Mesenchymal stem cell (in vitro differentiated cells and primary cell): ENCODE measurements at regions not wholly inside any gene's neighbourhood (a gene's known extent, or its start where the extent isn't known, plus 50 kb on each side); places are given as distances from the start of the nearest gene placed in this dataset.

ENCODE experiments used
- DNase-seq: peaks from one replicate; pipeline ENCODE4 v3.0.0-alpha.2; 2013
- H2AFZ ChIP-seq: one replicate; pipeline ENCODE4 v1.6.1; 2013; ENCODE audit warnings: low read depth, mild to moderate bottlenecking, control low read depth, inconsistent platforms, low read length, moderate library complexity
- H2AK5ac ChIP-seq: 2 replicates; pipeline ENCODE4 v1.6.1; 2013; ENCODE audit warnings: low read length, moderate library complexity, mild to moderate bottlenecking, inconsistent platforms; ENCODE audit not compliant: severe bottlenecking
- H2BK120ac ChIP-seq: one replicate; pipeline ENCODE4 v1.6.1; 2013; ENCODE audit warnings: low read depth, mild to moderate bottlenecking, inconsistent platforms, low read length, moderate library complexity
- H2BK12ac ChIP-seq, 2 experiments: one replicate each; pipeline ENCODE4 v1.6.1; 2013; ENCODE audit warnings: inconsistent platforms in 2 of 2, low read length in 2 of 2, mild to moderate bottlenecking in 2 of 2, moderate library complexity in 2 of 2, control low read depth in 1 of 2
- H2BK15ac ChIP-seq: one replicate; pipeline ENCODE4 v1.6.1; 2013; ENCODE audit warnings: mild to moderate bottlenecking, low read depth, inconsistent platforms; ENCODE audit not compliant: poor library complexity, severe bottlenecking
- H2BK5ac ChIP-seq: 2 replicates; pipeline ENCODE4 v1.6.1; 2013; ENCODE audit warnings: low read depth, mild to moderate bottlenecking, low read length, control low read depth, inconsistent platforms; ENCODE audit not compliant: poor library complexity, severe bottlenecking
- H3K14ac ChIP-seq, 2 experiments: one replicate each; pipeline ENCODE4 v1.6.1; 2013; ENCODE audit warnings: inconsistent platforms in 2 of 2, low read length in 2 of 2, control low read depth in 1 of 2, mild to moderate bottlenecking in 1 of 2, moderate library complexity in 1 of 2
- H3K18ac ChIP-seq, 2 experiments: one replicate each; pipeline ENCODE4 v1.6.1; 2013; ENCODE audit warnings: inconsistent platforms in 2 of 2, low read length in 2 of 2, control low read depth in 1 of 2, low read depth in 1 of 2, mild to moderate bottlenecking in 1 of 2
- H3K23ac ChIP-seq, 2 experiments: one replicate each; pipeline ENCODE4 v1.6.1; 2013; ENCODE audit warnings: inconsistent platforms in 2 of 2, low read length in 2 of 2, mild to moderate bottlenecking in 2 of 2, moderate library complexity in 2 of 2, control low read depth in 1 of 2
- H3K27ac ChIP-seq: 2 replicates; pipeline ENCODE4 v1.5.1; 2013; ENCODE audit warnings: mild to moderate bottlenecking, moderate library complexity, low read length, control low read depth, inconsistent platforms; ENCODE audit not compliant: poor library complexity, severe bottlenecking
- H3K27me3 ChIP-seq, 2 experiments: 2 replicates each; pipeline versions ENCODE4 v1.6.1 to v1.7.0; 2013; ENCODE audit warnings: low read length in 2 of 2, mild to moderate bottlenecking in 2 of 2, moderate library complexity in 2 of 2, control low read depth in 1 of 2, inconsistent platforms in 1 of 2; ENCODE audit not compliant: control insufficient read depth in 1 of 2, insufficient read depth in 1 of 2
- H3K36me3 ChIP-seq, 2 experiments: 2 replicates each; pipeline versions ENCODE4 v1.6.1 to v1.7.0; 2013; ENCODE audit warnings: low read length in 2 of 2, control low read depth in 1 of 2, inconsistent platforms in 1 of 2, low read depth in 1 of 2, mild to moderate bottlenecking in 1 of 2; ENCODE audit not compliant: insufficient read depth in 2 of 2, control insufficient read depth in 1 of 2
- H3K4ac ChIP-seq, 2 experiments: one replicate each; pipeline ENCODE4 v1.6.1; 2013; ENCODE audit warnings: inconsistent platforms in 2 of 2, low read length in 2 of 2, mild to moderate bottlenecking in 2 of 2, moderate library complexity in 2 of 2, control low read depth in 1 of 2, low read depth in 1 of 2
- H3K4me1 ChIP-seq: 2 replicates; pipeline ENCODE4 v1.6.1; 2013; ENCODE audit warnings: low read depth, low read length, control low read depth; ENCODE audit not compliant: control insufficient read depth, insufficient read depth
- H3K4me2 ChIP-seq: 2 replicates; pipeline ENCODE4 v1.6.1; 2013; ENCODE audit warnings: low read length, mild to moderate bottlenecking, inconsistent platforms; ENCODE audit not compliant: poor library complexity, severe bottlenecking
- H3K4me3 ChIP-seq, 2 experiments: 2 replicates each; pipeline versions ENCODE4 v1.5.1 to v1.7.0; 2013; ENCODE audit warnings: low read length in 2 of 2, mild to moderate bottlenecking in 2 of 2, control low read depth in 1 of 2, low read depth in 1 of 2; ENCODE audit not compliant: insufficient read depth in 1 of 2
- H3K79me1 ChIP-seq: replicated peaks from 2 replicates; pipeline ENCODE4 v1.6.1; 2013; ENCODE audit warnings: mild to moderate bottlenecking, control low read depth, low read length, inconsistent platforms; ENCODE audit not compliant: poor library complexity, severe bottlenecking
- H3K9ac ChIP-seq: 2 replicates; pipeline ENCODE4 v1.7.0; 2013; ENCODE audit warnings: mild to moderate bottlenecking, low read length, moderate library complexity
- H3K9me3 ChIP-seq: 2 replicates; pipeline ENCODE4 v1.7.0; 2013; ENCODE audit warnings: mild to moderate bottlenecking, low read length; ENCODE audit not compliant: control insufficient read depth
- H4K8ac ChIP-seq: one replicate; pipeline ENCODE4 v1.6.1; 2013; ENCODE audit warnings: inconsistent platforms, mild to moderate bottlenecking, low read length, moderate library complexity
- H4K91ac ChIP-seq: one replicate; pipeline ENCODE4 v1.6.1; 2013; ENCODE audit warnings: mild to moderate bottlenecking, low read length, inconsistent platforms
- WGBS: methylation state at CpG from one replicate; pipeline ENCODE4 v1.1.7; 2013; ENCODE audit warnings: mixed read lengths; 5-methylcytosine and 5-hydroxymethylcytosine counted together

DNA sequence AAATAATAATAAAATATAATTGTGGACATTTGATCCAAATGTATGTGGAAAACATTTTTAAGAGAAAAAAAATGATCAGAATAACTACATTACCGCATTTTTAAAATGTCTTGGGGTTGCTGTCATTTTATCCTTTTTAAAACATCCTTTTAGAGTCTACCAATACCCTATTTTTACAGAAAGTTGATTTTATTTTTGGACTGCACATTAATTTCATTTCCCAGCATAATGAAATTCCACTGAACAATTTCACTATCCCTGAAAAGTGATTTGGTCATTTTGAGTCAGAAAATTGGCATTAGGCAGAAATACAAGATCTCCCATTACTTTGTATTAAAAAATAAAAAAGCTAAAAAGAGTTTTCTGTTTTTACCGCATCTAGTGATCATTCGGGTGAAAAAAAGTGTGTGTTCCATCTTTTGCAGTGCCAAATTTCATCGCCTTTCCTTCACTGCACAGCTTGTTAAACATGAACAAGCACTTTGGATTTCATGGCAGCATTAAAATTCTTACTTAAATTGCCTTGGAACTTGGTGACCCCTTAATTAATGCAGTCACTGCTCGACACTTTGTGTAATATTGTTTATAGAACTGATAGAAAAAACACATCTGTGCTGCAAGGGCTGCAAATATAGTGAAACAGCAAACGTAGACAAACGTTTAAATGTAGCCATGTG, 611.7 kb downstream of the TSN start:
- Histone ChIP-seq H3K4me2 (no peak overlapping the region), H2BK12ac (no peak overlapping the region), H2BK15ac (no peak overlapping the region), H3K18ac (no peak overlapping the region), H3K79me1 (no peaks in the 10 kb centered on the region), H3K14ac (no peak overlapping the region), H2AFZ (no peak overlapping the region), H3K23ac (no peak overlapping the region), H4K91ac (no peak overlapping the region), H3K4ac (no peak overlapping the region), H2AK5ac (no peak overlapping the region), H3K4me3 (no peak overlapping the region), H3K4me1 (no peaks in the 10 kb centered on the region), H3K9ac (no peak overlapping the region), H2BK120ac (no peak overlapping the region), H2BK5ac (no peak overlapping the region), H3K9me3 (peaks cover 3% of the 10 kb centered on the region), H3K27ac (no peak overlapping the region), H4K8ac (no peak overlapping the region), H3K27me3 (no peaks in the 10 kb centered on the region), H3K36me3 (no peaks in the 10 kb centered on the region)
- WGBS: 75% methylated on average over 3 of the region's 7 CpGs
- no peak for DNase-seq

- Histone ChIP-seq H3K4ac (no peak overlapping the region), H2BK5ac (no peak overlapping the region), H2BK15ac (no peak overlapping the region), H2AFZ (no peak overlapping the region), H3K23ac (no peak overlapping the region), H3K14ac (no peak overlapping the region), H3K36me3 (no peaks in the 10 kb centered on the region), H3K9ac (no peak overlapping the region), H3K27ac (no peak overlapping the region), H3K18ac (no peak overlapping the region), H2BK120ac (no peak overlapping the region), H4K8ac (no peak overlapping the region), H2BK12ac (no peak overlapping the region), H4K91ac (no peak overlapping the region), H3K9me3 (peaks cover 3% of the 10 kb centered on the region), H3K4me2 (no peak overlapping the region), H2AK5ac (no peak overlapping the region), H3K4me1 (no peaks in the 10 kb centered on the region), H3K79me1 (no peaks in the 10 kb centered on the region), H3K27me3 (no peaks in the 10 kb centered on the region), H3K4me3 (no peak overlapping the region)
- no peak for DNase-seq
- WGBS: 40% methylated on average over 1 of the region's 2 CpGs
Measured at GRCh38 chr2:122367646-122368010, 612.2 kb downstream of the TSN start.

DNA sequence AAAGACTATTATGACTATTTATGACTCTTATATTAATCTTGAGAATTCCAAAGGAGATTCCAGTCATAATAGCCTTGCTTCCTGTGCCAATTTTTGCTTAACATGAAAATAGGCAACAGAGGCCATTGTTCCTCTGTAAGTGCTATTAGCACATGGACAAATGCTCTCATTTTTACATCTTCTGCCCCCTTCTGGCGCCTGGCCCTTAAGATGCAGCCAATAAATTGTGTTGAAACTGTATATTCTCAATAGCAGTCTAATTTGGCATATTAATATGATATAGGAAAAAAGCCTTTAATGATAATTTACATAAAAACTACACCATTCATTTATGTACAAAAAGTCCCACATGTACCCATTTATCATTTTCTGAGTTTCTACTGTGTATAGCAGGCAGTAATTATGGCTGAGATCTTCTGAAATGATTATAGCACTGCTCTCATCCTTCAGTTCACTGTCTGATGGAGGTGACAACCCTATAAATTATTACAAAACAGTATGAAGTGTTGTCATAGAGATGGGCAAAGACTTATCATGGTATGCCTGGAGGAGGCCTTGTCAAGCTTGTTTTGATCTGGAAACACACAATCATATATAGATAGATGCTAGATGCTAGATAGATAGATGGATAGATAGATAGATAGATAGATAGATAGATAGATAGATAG, 613.3 kb downstream of the TSN start:
- Histone ChIP-seq H3K4me1 (no peaks in the 10 kb centered on the region), H2BK5ac (no peak overlapping the region), H3K18ac (no peak overlapping the region), H2BK15ac (no peak overlapping the region), H3K27ac (no peak overlapping the region), H3K4ac (no peak overlapping the region), H2AK5ac (no peak overlapping the region), H3K14ac (no peak overlapping the region), H3K79me1 (no peaks in the 10 kb centered on the region), H3K9me3 (peaks cover 3% of the 10 kb centered on the region), H4K8ac (no peak overlapping the region), H3K36me3 (no peaks in the 10 kb centered on the region), H2BK12ac (no peak overlapping the region), H3K4me2 (no peak overlapping the region), H2BK120ac (no peak overlapping the region), H3K9ac (no peak overlapping the region), H4K91ac (no peak overlapping the region), H2AFZ (no peak overlapping the region), H3K4me3 (no peak overlapping the region), H3K27me3 (no peaks in the 10 kb centered on the region), H3K23ac (no peak overlapping the region)
- DNase-seq: no peak
- no CpG with 5 or more reads among the region's 1 CpG for WGBS

DNA sequence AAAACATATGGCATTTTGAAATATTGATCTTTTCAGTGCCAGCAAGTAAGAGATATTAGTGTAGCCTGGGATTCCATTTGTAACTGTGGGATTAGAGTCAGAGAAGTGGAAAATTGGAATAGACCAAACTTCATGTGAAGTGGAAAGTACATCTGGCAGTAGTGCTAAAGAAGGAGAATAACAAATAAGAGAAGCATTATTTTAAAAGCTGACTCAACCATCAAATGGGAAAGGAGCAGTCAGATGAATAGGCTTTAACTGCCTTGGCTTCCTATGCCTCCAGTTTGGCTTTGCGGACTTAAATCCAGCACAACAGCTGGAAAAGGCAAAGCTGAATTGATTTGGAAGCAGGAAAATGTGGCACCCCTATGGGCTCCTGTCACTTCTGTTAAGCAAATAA, 623.1 kb downstream of the TSN start:
- Histone ChIP-seq H3K4ac (no peak overlapping the region), H3K4me1 (no peaks in the 10 kb centered on the region), H2BK120ac (no peak overlapping the region), H2BK15ac (no peak overlapping the region), H3K18ac (no peak overlapping the region), H4K91ac (no peak overlapping the region), H3K14ac (no peak overlapping the region), H3K4me2 (no peak overlapping the region), H4K8ac (no peak overlapping the region), H2BK12ac (no peak overlapping the region), H2AK5ac (no peak overlapping the region), H3K27ac (no peak overlapping the region), H3K9me3 (peaks cover 6% of the 10 kb centered on the region), H3K23ac (no peak overlapping the region), H3K79me1 (no peaks in the 10 kb centered on the region), H3K9ac (no peak overlapping the region), H2BK5ac (no peak overlapping the region), H3K4me3 (no peak overlapping the region), H3K27me3 (no peaks in the 10 kb centered on the region), H2AFZ (no peak overlapping the region), H3K36me3 (no peaks in the 10 kb centered on the region)
- no peak for DNase-seq
- WGBS: 95% methylated on average over 1 of the region's 1 CpG
